ENCODE measurements at regions not wholly inside any gene's neighbourhood (a gene's known extent, or its start where the extent isn't known, plus 50 kb on each side); places are given as distances from the start of the nearest gene placed in this dataset.
A peak's percentile ranks its signal among the peaks of the same experiment; 100 is the strongest.

GRCh38 chr5:68458416-68459021 is 243.0 kb downstream of the PIK3R1 start:
- no peak for TF ChIP-seq CTCF (IDR thresholded peaks at IDR 0.05; ENCODE audit: insufficient read depth, missing control alignments)
- FAIRE-seq (no peak), DNase-seq (ENCODE audit: insufficient read length, low spot score) (no peak)

- FAIRE-seq (no peak), DNase-seq (ENCODE audit: insufficient read length, low spot score) (no peak)
- no peak for TF ChIP-seq CTCF (IDR thresholded peaks at IDR 0.05; ENCODE audit: insufficient read depth, missing control alignments)
Observed at GRCh38 chr5:68459093-68459809, 243.7 kb downstream of the PIK3R1 start.

GRCh38 chr5:68459810-68460139 is 244.2 kb downstream of the PIK3R1 start:
- DNase-seq (ENCODE audit: insufficient read length, low spot score) (no peak), FAIRE-seq (no peak)
- no peak for TF ChIP-seq CTCF (IDR thresholded peaks at IDR 0.05; ENCODE audit: insufficient read depth, missing control alignments)

- peak; percentile 59 for TF ChIP-seq CTCF (IDR thresholded peaks at IDR 0.05; ENCODE audit: insufficient read depth, missing control alignments)
- FAIRE-seq: no peak
- DNase-seq (ENCODE audit: insufficient read length, low spot score): no peak
Observed at GRCh38 chr5:68460147-68460798, 244.7 kb downstream of the PIK3R1 start.

- no peak for TF ChIP-seq CTCF (IDR thresholded peaks at IDR 0.05; ENCODE audit: insufficient read depth, missing control alignments)
- FAIRE-seq: no peak
Observed at GRCh38 chr5:68463606-68464005, 248.1 kb downstream of the PIK3R1 start.

GRCh38 chr5:68464424-68464823 is 248.9 kb downstream of the PIK3R1 start:
- FAIRE-seq (no peak), DNase-seq (ENCODE audit: insufficient read length, low spot score) (no peak)
- no peak for TF ChIP-seq CTCF (IDR thresholded peaks at IDR 0.05; ENCODE audit: insufficient read depth, missing control alignments)

More at GRCh38 chr5:68463606-68464005, 248.1 kb downstream of the PIK3R1 start:
- DNase-seq (ENCODE audit: insufficient read length, low spot score): no peak

- TF ChIP-seq CTCF (IDR thresholded peaks at IDR 0.05; ENCODE audit: insufficient read depth, missing control alignments): no peak
- no peak for FAIRE-seq
- DNase-seq (ENCODE audit: insufficient read length, low spot score): no peak
Observed at GRCh38 chr5:68465133-68465532, 249.6 kb downstream of the PIK3R1 start.

Data from D721Med (cell line).